ENCODE measurements at regions not wholly inside any gene's neighbourhood (a gene's known extent, or its start where the extent isn't known, plus 50 kb on each side); places are given as distances from the start of the nearest gene placed in this dataset. TPM values are rescaled to one million over a fixed set of nuclear protein-coding genes. Genes with fewer than 3 reads are reported as not detected.

Small RNA genes lying in the stretch of these regions (small RNA-seq; reads per million reads assigned to genes)
- not detected for gene RBBP4P6 (ENCODE audit: insufficient read depth)

Measured in H1 (cell line).